MCF 10A (cell line): ENCODE measurements at regions not wholly inside any gene's neighbourhood (a gene's known extent, or its start where the extent isn't known, plus 50 kb on each side); places are given as distances from the start of the nearest gene placed in this dataset.

Experiments
- BruUV-seq: library from RNA; stranded (reverse); fragments of 400-500 nt; replicated peaks from 2 replicates; lab custom pipeline; 2021; lab: Mats Ljungman, UMichigan
- CTCF ChIA-PET: fragments of 300-600 bp; sonication (Branson Sonifier 250); formaldehyde crosslinking; extraction: SDS; loops from one replicate; lab custom pipeline; 2021; ENCODE audit warnings: antibody characterized with exemption, inconsistent platforms; lab: Yijun Ruan, JAX
- POLR2A ChIA-PET: fragments of 300-600, 350-650 bp; sonication (Branson Sonifier 250); formaldehyde crosslinking; extraction: SDS; loops from one replicate; lab custom pipeline; 2020; ENCODE audit warnings: antibody characterized with exemption, inconsistent platforms; lab: Yijun Ruan, JAX
- DNase-seq: peaks from one replicate; pipeline ENCODE4 v3.0.0-alpha.2; 2018; ENCODE audit not compliant: unreplicated experiment
- H3K27ac Mint-ChIP-seq: one replicate; pipeline ENCODE4 v1.8.0; 2022; ENCODE audit warnings: mild to moderate bottlenecking, low read depth, mixed read lengths; ENCODE audit not compliant: unreplicated experiment
- H3K27me3 Mint-ChIP-seq: one replicate; pipeline ENCODE4 v1.8.0; 2022; ENCODE audit warnings: mixed read lengths; ENCODE audit not compliant: insufficient read depth, unreplicated experiment
- H3K36me3 Mint-ChIP-seq: one replicate; pipeline ENCODE4 v1.8.0; 2022; ENCODE audit warnings: mild to moderate bottlenecking, moderate library complexity, mixed read lengths; ENCODE audit not compliant: insufficient read depth, unreplicated experiment
- H3K4me1 Mint-ChIP-seq: one replicate; pipeline ENCODE4 v1.8.0; 2022; ENCODE audit warnings: mixed read lengths; ENCODE audit not compliant: insufficient read depth, unreplicated experiment
- H3K4me3 Mint-ChIP-seq: one replicate; pipeline ENCODE4 v1.8.0; 2022; ENCODE audit warnings: mild to moderate bottlenecking, moderate library complexity, mixed read lengths; ENCODE audit not compliant: unreplicated experiment
- H3K9me3 Mint-ChIP-seq: one replicate; pipeline ENCODE4 v1.8.0; 2022; ENCODE audit warnings: mixed read lengths; ENCODE audit not compliant: unreplicated experiment
- intact Hi-C: fragments of 100-400 bp; cut with micrococcal nuclease; formaldehyde crosslinking; loops from 2 replicates; pipeline ENCODE4 v1.14.1; 2022
- TF ChIP-seq, protein P1 (sequence below): fragments of 200-600 bp; IDR thresholded peaks from one replicate; pipeline ENCODE4 v1.8.0; 2022; ENCODE audit warnings: antibody characterized with exemption, mild to moderate bottlenecking; ENCODE audit not compliant: unreplicated experiment

DNA sequence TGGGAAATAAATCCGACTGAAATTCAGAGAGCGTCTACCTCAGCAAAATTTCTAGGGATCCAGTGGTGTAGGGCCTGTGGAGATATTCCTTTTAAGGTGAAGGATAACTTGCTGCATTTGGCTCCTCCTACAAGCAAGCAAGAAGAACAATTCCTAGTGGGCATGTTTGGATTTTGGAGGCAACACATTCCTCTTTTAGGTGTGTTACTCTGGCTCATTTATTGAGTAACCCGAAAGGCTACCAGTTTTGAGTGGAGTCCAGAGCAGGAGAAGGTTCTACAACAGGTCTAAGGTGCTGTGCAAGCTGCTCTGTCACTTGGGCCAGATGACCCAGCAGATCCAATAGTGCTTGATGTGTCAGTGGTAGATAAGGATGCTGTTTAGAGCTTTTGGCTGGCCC is 862.4 kb upstream of the CDH9 start:
- Mint-ChIP-seq H3K4me1 (no peaks in the 10 kb centered on the region), H3K4me3 (no peak overlapping the region), H3K9me3 (no peaks in the 10 kb centered on the region), H3K36me3 (no peaks in the 10 kb centered on the region), H3K27me3 (no peaks in the 10 kb centered on the region), H3K27ac (no peak overlapping the region)
- TF ChIP-seq, protein P1, sequence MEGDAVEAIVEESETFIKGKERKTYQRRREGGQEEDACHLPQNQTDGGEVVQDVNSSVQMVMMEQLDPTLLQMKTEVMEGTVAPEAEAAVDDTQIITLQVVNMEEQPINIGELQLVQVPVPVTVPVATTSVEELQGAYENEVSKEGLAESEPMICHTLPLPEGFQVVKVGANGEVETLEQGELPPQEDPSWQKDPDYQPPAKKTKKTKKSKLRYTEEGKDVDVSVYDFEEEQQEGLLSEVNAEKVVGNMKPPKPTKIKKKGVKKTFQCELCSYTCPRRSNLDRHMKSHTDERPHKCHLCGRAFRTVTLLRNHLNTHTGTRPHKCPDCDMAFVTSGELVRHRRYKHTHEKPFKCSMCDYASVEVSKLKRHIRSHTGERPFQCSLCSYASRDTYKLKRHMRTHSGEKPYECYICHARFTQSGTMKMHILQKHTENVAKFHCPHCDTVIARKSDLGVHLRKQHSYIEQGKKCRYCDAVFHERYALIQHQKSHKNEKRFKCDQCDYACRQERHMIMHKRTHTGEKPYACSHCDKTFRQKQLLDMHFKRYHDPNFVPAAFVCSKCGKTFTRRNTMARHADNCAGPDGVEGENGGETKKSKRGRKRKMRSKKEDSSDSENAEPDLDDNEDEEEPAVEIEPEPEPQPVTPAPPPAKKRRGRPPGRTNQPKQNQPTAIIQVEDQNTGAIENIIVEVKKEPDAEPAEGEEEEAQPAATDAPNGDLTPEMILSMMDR: no peak
- no TSS peak for BruUV-seq
- no peak for DNase-seq
- intact Hi-C loops: no loop called here
- ChIA-PET CTCF (interaction anchor here (0.6 kb wide), 1 partner anchor 796 kb away, joined by 3 read pairs; no protein-coding TSS in a partner anchor), POLR2A (no interaction called here)

DNA sequence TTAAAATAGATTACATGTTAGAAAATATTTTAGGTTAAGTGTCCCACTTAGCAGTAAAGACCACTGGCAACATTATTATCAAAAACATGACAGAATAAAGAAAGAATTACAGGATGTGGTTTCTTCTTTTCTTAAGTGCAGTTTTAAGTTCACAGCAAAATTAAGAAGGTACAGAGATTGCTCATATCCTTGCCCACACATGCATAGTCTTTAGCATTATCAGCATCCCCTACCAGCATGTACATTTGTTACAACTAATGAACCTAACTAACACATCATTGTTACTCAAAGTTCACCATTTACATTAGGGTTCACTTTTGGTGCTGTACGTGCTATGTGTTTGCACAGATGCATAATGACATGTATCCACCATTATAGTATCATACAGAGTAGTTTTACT is 837.7 kb upstream of the CDH9 start:
- Mint-ChIP-seq H3K36me3 (no peaks in the 10 kb centered on the region), H3K4me3 (no peak overlapping the region), H3K27me3 (no peaks in the 10 kb centered on the region), H3K9me3 (no peaks in the 10 kb centered on the region), H3K27ac (no peak overlapping the region), H3K4me1 (no peaks in the 10 kb centered on the region)
- POLR2A ChIA-PET: no interaction called here
- TF ChIP-seq, protein P1: no peak
- CTCF ChIA-PET: no interaction called here
- intact Hi-C loops: no loop called here
- no peak for DNase-seq
- BruUV-seq: no TSS peak

DNA sequence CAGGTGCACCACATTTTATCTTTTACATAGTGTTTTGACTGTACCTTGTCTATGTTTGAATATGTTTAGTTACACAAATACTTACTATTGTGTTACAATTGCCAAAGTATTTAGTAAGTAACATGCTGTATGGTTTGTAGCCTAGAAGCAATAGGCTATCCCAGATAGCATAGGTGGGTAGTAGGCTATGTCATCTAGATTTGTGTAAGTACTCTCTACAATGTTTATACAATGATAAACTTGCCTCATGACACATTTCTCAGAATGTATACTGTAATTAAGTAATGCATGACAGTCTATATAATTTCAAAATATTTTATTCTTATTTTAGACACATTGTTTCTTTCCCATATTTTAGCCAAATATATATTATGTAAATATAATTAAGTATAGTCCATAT is 836.8 kb upstream of the CDH9 start:
- POLR2A ChIA-PET: no interaction called here
- TF ChIP-seq, protein P1: no peak
- no peaks in the 10 kb centered on the region for H3K36me3 Mint-ChIP-seq
- no peaks in the 10 kb centered on the region for H3K9me3 Mint-ChIP-seq
- H3K4me3 Mint-ChIP-seq: no peak overlapping the region
- intact Hi-C loops: no loop called here
- H3K27me3 Mint-ChIP-seq: no peaks in the 10 kb centered on the region
- DNase-seq: no peak
- no peak overlapping the region for H3K27ac Mint-ChIP-seq
- BruUV-seq: no TSS peak
- H3K4me1 Mint-ChIP-seq: no peaks in the 10 kb centered on the region
- CTCF ChIA-PET: interaction anchor here (0.7 kb wide), 1 partner anchor 764 kb away, joined by 4 read pairs; no protein-coding TSS in a partner anchor

DNA sequence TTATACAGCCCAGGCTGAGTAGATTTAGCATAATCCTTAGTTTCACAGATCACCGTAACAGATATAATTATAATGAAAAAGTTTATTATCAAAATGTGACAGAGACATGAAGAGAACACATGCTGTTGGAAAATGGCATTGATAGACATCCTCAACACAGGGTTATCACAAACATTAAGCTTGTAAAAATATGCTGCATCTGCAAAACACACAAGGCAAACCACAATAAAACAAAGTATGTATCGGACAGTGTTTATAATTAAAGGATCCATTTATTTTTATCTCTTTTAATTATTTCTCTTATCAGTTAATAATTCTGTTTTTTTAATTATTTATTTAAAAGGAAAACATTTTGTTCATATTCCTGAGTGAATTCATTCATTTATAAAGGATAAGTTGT is 829.9 kb upstream of the CDH9 start:
- no peaks in the 10 kb centered on the region for H3K4me1 Mint-ChIP-seq
- TF ChIP-seq, protein P1: no peak
- H3K9me3 Mint-ChIP-seq: no peaks in the 10 kb centered on the region
- BruUV-seq: no TSS peak
- no peaks in the 10 kb centered on the region for H3K36me3 Mint-ChIP-seq
- intact Hi-C loops: no loop called here
- H3K27ac Mint-ChIP-seq: no peak overlapping the region
- no peak for DNase-seq
- no peaks in the 10 kb centered on the region for H3K27me3 Mint-ChIP-seq
- H3K4me3 Mint-ChIP-seq: no peak overlapping the region
- ChIA-PET CTCF (no interaction called here), POLR2A (no interaction called here)
